ENCODE measurements at regions not wholly inside any gene's neighbourhood (a gene's known extent, or its start where the extent isn't known, plus 50 kb on each side); places are given as distances from the start of the nearest gene placed in this dataset.

GRCh38 chr6:76719449-76719848 lies 647.0 kb upstream of the IMPG1 start:
- H3K79me2 ChIP-seq (ENCODE audit: insufficient read depth, low read length) = no peaks in the 10 kb centered on the region
- no peak for FAIRE-seq
- H3K9ac ChIP-seq (ENCODE audit: insufficient read depth, low read depth, low read length) = no peak overlapping the region
- ATAC-seq = no peak
- H3K27me3 ChIP-seq (ENCODE audit: control insufficient read depth in 1 of 2, insufficient read depth in 2 of 2, low read length in 2 of 2) = no peaks in the 10 kb centered on the region
- H3K4me2 ChIP-seq (ENCODE audit: low read depth, low read length) = no peak overlapping the region
- TF ChIP-seq MAFF (IDR thresholded peaks at IDR 0.05; ENCODE audit: low read depth, low read length) (peak; percentile 53; the same call in 1 of the 2 replicates), CC2D1A (CRISPR knock-in tag; IDR thresholded peaks at IDR 0.05) (no peak), TARDBP (CRISPR knock-in tag; IDR thresholded peaks at IDR 0.05) (no peak), MTA1 (CRISPR knock-in tag; IDR thresholded peaks at IDR 0.05; ENCODE audit: borderline replicate concordance) (no peak), MAFK (conservative IDR thresholded peaks at IDR 0.05 in 1 of 2, IDR thresholded peaks at IDR 0.05 in 1 of 2; ENCODE audit: low read length in 2 of 2) (peak; percentile 66 to 75; a peak in 3 of 4 replicates), NFYB (CRISPR knock-in tag; IDR thresholded peaks at IDR 0.05) (no peak)
- H4K20me1 ChIP-seq (ENCODE audit: insufficient read depth, low read length) = no peaks in the 10 kb centered on the region
- no peak overlapping the region for H2AFZ ChIP-seq (ENCODE audit: low read length)
- H3K27ac ChIP-seq (ENCODE audit: extremely low read length, insufficient read depth, low read length) = no peak overlapping the region
- H3K36me3 ChIP-seq (replicated peaks in 1 of 2; ENCODE audit: control insufficient read depth in 1 of 2, insufficient read depth in 2 of 2, low read length in 2 of 2) = no peaks in the 10 kb centered on the region
- no peak overlapping the region for H3K4me3 ChIP-seq (replicated peaks in 1 of 3; ENCODE audit: insufficient read depth in 1 of 3, low read depth in 2 of 3, low read length in 3 of 3)
- intact Hi-C loops (cut with micrococcal nuclease; ENCODE audit: unreplicated experiment) (no loop called here), in situ Hi-C loops (cut with HindIII; ENCODE audit: extremely low pct_ligation_motif_present, low pct_unique_long_range_greater_than_20kb) (no loop called here)
- DNase-seq (ENCODE audit: low spot score) = no peak
- no TSS peak for BruUV-seq (replicated peaks)
- POLR2A ChIA-PET = no interaction called here
- WGBS (ENCODE audit: low lambda C conversion rate) = 0% methylated on average over 1 of the region's 1 CpG
- H3K9me3 ChIP-seq (ENCODE audit: low read length) = no peaks in the 10 kb centered on the region
- CTCF ChIA-PET (ENCODE audit: low intra/inter-chr PET ratio, low total read pairs) = no interaction called here
- no peaks in the 10 kb centered on the region for H3K4me1 ChIP-seq (ENCODE audit: insufficient read depth, low read length)

- ChIA-PET POLR2A (no interaction called here), CTCF (ENCODE audit: low intra/inter-chr PET ratio, low total read pairs) (interaction anchor here (1.2 kb wide), 1 partner anchor 153 kb away, joined by 3 read pairs; no protein-coding TSS in a partner anchor)
- in situ Hi-C loops (cut with HindIII; ENCODE audit: extremely low pct_ligation_motif_present, low pct_unique_long_range_greater_than_20kb) = no loop called here
- Histone ChIP-seq H2AFZ (ENCODE audit: low read length) (no peak overlapping the region), H3K4me1 (ENCODE audit: insufficient read depth, low read length) (no peaks in the 10 kb centered on the region), H3K4me2 (ENCODE audit: low read depth, low read length) (no peak overlapping the region), H3K9ac (ENCODE audit: insufficient read depth, low read depth, low read length) (no peak overlapping the region), H3K36me3 (replicated peaks in 1 of 2; ENCODE audit: control insufficient read depth in 1 of 2, insufficient read depth in 2 of 2, low read length in 2 of 2) (no peaks in the 10 kb centered on the region), H3K27me3 (ENCODE audit: control insufficient read depth in 1 of 2, insufficient read depth in 2 of 2, low read length in 2 of 2) (no peaks in the 10 kb centered on the region), H4K20me1 (ENCODE audit: insufficient read depth, low read length) (no peaks in the 10 kb centered on the region), H3K9me3 (ENCODE audit: low read length) (no peaks in the 10 kb centered on the region), H3K4me3 (replicated peaks in 1 of 3; ENCODE audit: insufficient read depth in 1 of 3, low read depth in 2 of 3, low read length in 3 of 3) (no peak overlapping the region), H3K79me2 (ENCODE audit: insufficient read depth, low read length) (no peaks in the 10 kb centered on the region), H3K27ac (ENCODE audit: extremely low read length, insufficient read depth, low read length) (no peak overlapping the region)
- no TSS peak for BruUV-seq (replicated peaks)
- intact Hi-C loops (cut with micrococcal nuclease; ENCODE audit: unreplicated experiment) = loop anchor here (5.0 to 10.0 kb wide), 2 partner anchors 56 to 154 kb away; no protein-coding TSS in a partner anchor
- 51% methylated on average over 5 of the region's 5 CpGs for WGBS (ENCODE audit: low lambda C conversion rate)
- DNase-seq (ENCODE audit: low spot score) (no peak), FAIRE-seq (no peak), ATAC-seq (no peak)
- TF ChIP-seq ZFP41 (CRISPR knock-in tag; IDR thresholded peaks at IDR 0.05; ENCODE audit: borderline replicate concordance) = no peak
- no peak for TF ChIP-seq EP300 (IDR thresholded peaks at IDR 0.05; ENCODE audit: low read depth in 2 of 2, low read length in 2 of 2)
- no peak for TF ChIP-seq EP300 (CRISPR knock-in tag; IDR thresholded peaks at IDR 0.05; ENCODE audit: borderline replicate concordance)
- TF ChIP-seq IRF1 (CRISPR knock-in tag; IDR thresholded peaks at IDR 0.05; ENCODE audit: low read depth) = no peak
- TF ChIP-seq FOXA1 (IDR thresholded peaks at IDR 0.05) = no peak
- TF ChIP-seq FOXA1 (CRISPR knock-in tag; IDR thresholded peaks at IDR 0.05) = no peak
- no peak for TF ChIP-seq ZNF713 (CRISPR knock-in tag; IDR thresholded peaks at IDR 0.05)
- no peak for TF ChIP-seq ZNF354B (CRISPR knock-in tag; IDR thresholded peaks at IDR 0.05)
- no peak for TF ChIP-seq TFAP4 (IDR thresholded peaks at IDR 0.05; ENCODE audit: borderline replicate concordance, low read depth)
- no peak for TF ChIP-seq ZKSCAN5 (CRISPR knock-in tag; IDR thresholded peaks at IDR 0.05)
- TF ChIP-seq TFE3 (CRISPR knock-in tag; IDR thresholded peaks at IDR 0.05) = no peak
- TF ChIP-seq TEAD2 (CRISPR knock-in tag; IDR thresholded peaks at IDR 0.05) = no peak
These were observed 636.3 kb upstream of the IMPG1 start for GRCh38 chr6:76708641-76709331.

Data from HepG2 (cell line).